Tibial artery (tissue), 4 donors: ENCODE measurements at regions not wholly inside any gene's neighbourhood (a gene's known extent, or its start where the extent isn't known, plus 50 kb on each side); places are given as distances from the start of the nearest gene placed in this dataset.

ENCODE experiments used
- DNase-seq, 2 donors: peaks; one replicate each; pipeline ENCODE4 v3.0.0-alpha.2; 2019
- H3K27ac ChIP-seq, 2 donors: fragments of 200-600 bp; sonication (generic) in 1 of 2; 1 replicate in 1 of 2; 2 replicates in 1 of 2; pipeline ENCODE4 v1.5.1; 2018 to 2019; ENCODE audit warnings: mild to moderate bottlenecking in 1 of 2
- H3K27me3 ChIP-seq, 2 donors: fragments of 200-600 bp; sonication (generic) in 1 of 2; one replicate each; pipeline versions ENCODE4 v1.5.1 to v1.6.0; 2016 to 2019
- H3K36me3 ChIP-seq, 3 donors: fragments of 200-600 bp; sonication (generic) in 2 of 3; one replicate each; pipeline ENCODE4 v1.5.1; 2016 to 2019; ENCODE audit warnings: mild to moderate bottlenecking in 2 of 3
- H3K4me1 ChIP-seq, 4 donors: fragments of 200-600 bp; sonication (generic) in 2 of 4; 1 replicate in 3 of 4; 2 replicates in 1 of 4; pipeline ENCODE4 v1.5.1; 2016 to 2019
- H3K4me3 ChIP-seq, 2 donors: fragments of 200-600 bp; sonication (generic) in 1 of 2; 1 replicate in 1 of 2; 2 replicates in 1 of 2; pipeline ENCODE4 v1.5.1; 2018 to 2019; ENCODE audit warnings: mild to moderate bottlenecking in 2 of 2
- H3K9me3 ChIP-seq, 3 donors: fragments of 200-600 bp; sonication (generic) in 1 of 3; one replicate each; pipeline ENCODE4 v1.5.1; 2016 to 2019
- CTCF ChIP-seq, 2 experiments: fragments of 200-600 bp in 1 of 2; fragments of 450-650 bp in 1 of 2; IDR thresholded peaks; one replicate each; pipeline ENCODE4 v1.5.1; 2017 to 2019; ENCODE audit warnings: antibody characterized with exemption in 2 of 2, mild to moderate bottlenecking in 1 of 2, moderate library complexity in 1 of 2
- intact Hi-C: fragments of 100-400 bp; cut with DNase I; formaldehyde crosslinking; loops from one replicate; pipeline ENCODE4 v1.15.0; 2023; ENCODE audit warnings: low total_unique reads

- H3K36me3 ChIP-seq = no peaks in the 10 kb centered on the region
- H3K27me3 ChIP-seq = no peaks in the 10 kb centered on the region
- H3K9me3 ChIP-seq = no peaks in the 10 kb centered on the region
- H3K27ac ChIP-seq = no peak overlapping the region
- DNase-seq = no peak
- no peak overlapping the region for H3K4me3 ChIP-seq
- peaks cover 0 to 5% (median 0%) of the 10 kb centered on the region in 4 donors for H3K4me1 ChIP-seq
- TF ChIP-seq CTCF (IDR thresholded peaks at IDR 0.05) = no peak
- intact Hi-C loops = no loop called here
Observed at GRCh38 chr16:65200857-65201256, 79.0 kb upstream of the CDH11 start.

- H3K4me1 ChIP-seq = peaks cover 0 to 5% (median 0%) of the 10 kb centered on the region in 4 donors
- H3K27me3 ChIP-seq = no peaks in the 10 kb centered on the region
- intact Hi-C loops = no loop called here
- H3K36me3 ChIP-seq = no peaks in the 10 kb centered on the region
- no peaks in the 10 kb centered on the region for H3K9me3 ChIP-seq
- no peak overlapping the region for H3K27ac ChIP-seq
- no peak overlapping the region for H3K4me3 ChIP-seq
- TF ChIP-seq CTCF (IDR thresholded peaks at IDR 0.05) = no peak
- DNase-seq = no peak
Observed at GRCh38 chr16:65200156-65200773, 78.4 kb upstream of the CDH11 start.

- H3K4me1 ChIP-seq = peaks cover 0 to 5% (median 0%) of the 10 kb centered on the region in 4 donors
- intact Hi-C loops = no loop called here
- H3K36me3 ChIP-seq = no peaks in the 10 kb centered on the region
- H3K9me3 ChIP-seq = no peaks in the 10 kb centered on the region
- H3K4me3 ChIP-seq = no peak overlapping the region
- H3K27ac ChIP-seq = no peak overlapping the region
- H3K27me3 ChIP-seq = no peaks in the 10 kb centered on the region
- no peak for DNase-seq
- TF ChIP-seq CTCF (IDR thresholded peaks at IDR 0.05) = no peak
Observed at GRCh38 chr16:65196420-65197075, 74.7 kb upstream of the CDH11 start.

- Histone ChIP-seq H3K27ac (no peak overlapping the region), H3K27me3 (no peaks in the 10 kb centered on the region), H3K4me3 (no peak overlapping the region), H3K36me3 (no peaks in the 10 kb centered on the region), H3K4me1 (peaks cover 0 to 5% (median 0%) of the 10 kb centered on the region in 4 donors), H3K9me3 (no peaks in the 10 kb centered on the region)
- intact Hi-C loops = no loop called here
- TF ChIP-seq CTCF (IDR thresholded peaks at IDR 0.05) = no peak
- DNase-seq = no peak
Observed at GRCh38 chr16:65195998-65196397, 74.1 kb upstream of the CDH11 start.

GRCh38 chr16:65185241-65185778 lies 63.4 kb upstream of the CDH11 start:
- no peak for TF ChIP-seq CTCF (IDR thresholded peaks at IDR 0.05)
- DNase-seq = no peak
- intact Hi-C loops = no loop called here

More at GRCh38 chr16:65185241-65185778, 63.4 kb upstream of the CDH11 start:
- H3K4me1 ChIP-seq = peaks cover 0 to 4% (median 0%) of the 10 kb centered on the region in 4 donors
- H3K27ac ChIP-seq = no peak overlapping the region
- no peak overlapping the region for H3K4me3 ChIP-seq
- no peaks in the 10 kb centered on the region for H3K36me3 ChIP-seq
- no peaks in the 10 kb centered on the region for H3K9me3 ChIP-seq
- H3K27me3 ChIP-seq = no peaks in the 10 kb centered on the region
